HUES6 (cell line): ENCODE measurements at regions not wholly inside any gene's neighbourhood (a gene's known extent, or its start where the extent isn't known, plus 50 kb on each side); places are given as distances from the start of the nearest gene placed in this dataset.
"Not testable (repeated sequence)": the region's sequence is repeated elsewhere in the genome, so short reads cannot be mapped to it uniquely, and the experiment has no call there.

ENCODE experiments used
- H3K27ac ChIP-seq: 2 replicates; pipeline ENCODE4 v1.7.0; 2013; ENCODE audit warnings: low read depth, mild to moderate bottlenecking, low read length, inconsistent platforms
- H3K27me3 ChIP-seq: 2 replicates; pipeline ENCODE4 v1.6.1; 2013; ENCODE audit warnings: low read length; ENCODE audit not compliant: control insufficient read depth, insufficient read depth
- H3K36me3 ChIP-seq: 2 replicates; pipeline ENCODE4 v1.6.1; 2013; ENCODE audit warnings: low read length; ENCODE audit not compliant: control insufficient read depth, insufficient read depth
- H3K4me1 ChIP-seq: 2 replicates; pipeline ENCODE4 v1.6.1; 2013; ENCODE audit warnings: low read length; ENCODE audit not compliant: control insufficient read depth, insufficient read depth
- H3K4me3 ChIP-seq: 2 replicates; pipeline ENCODE4 v1.5.1; 2013; ENCODE audit warnings: low read depth, low read length
- H3K9ac ChIP-seq: one replicate; pipeline ENCODE4 v1.6.1; 2013; ENCODE audit warnings: mild to moderate bottlenecking, low read length
- H3K9me3 ChIP-seq: 2 replicates; pipeline ENCODE4 v1.6.1; 2013; ENCODE audit warnings: low read depth, low read length; ENCODE audit not compliant: control insufficient read depth, insufficient read depth

GRCh38 chr17:31677036-31677435 lies 182.0 kb downstream of the COPRS start:
- Histone ChIP-seq H3K4me3 (no peak overlapping the region), H3K36me3 (no peaks in the 10 kb centered on the region), H3K9ac (no peak overlapping the region), H3K4me1 (peaks cover 4% of the 10 kb centered on the region; the same call in 1 of the 2 replicates), H3K9me3 (peaks cover 4% of the 10 kb centered on the region; the same call in 1 of the 2 replicates), H3K27me3 (no peaks in the 10 kb centered on the region), H3K27ac (no peak overlapping the region)

- H3K9me3 ChIP-seq, result peaks cover 14% of the 10 kb centered on the region; the same call in 1 of the 2 replicates
- not testable (repeated sequence) for H3K36me3 ChIP-seq, H3K27ac ChIP-seq, H3K27me3 ChIP-seq, H3K4me3 ChIP-seq, H3K4me1 ChIP-seq, H3K9ac ChIP-seq
Measured at GRCh38 chr17:31675392-31675791, 183.7 kb downstream of the COPRS start.

DNA sequence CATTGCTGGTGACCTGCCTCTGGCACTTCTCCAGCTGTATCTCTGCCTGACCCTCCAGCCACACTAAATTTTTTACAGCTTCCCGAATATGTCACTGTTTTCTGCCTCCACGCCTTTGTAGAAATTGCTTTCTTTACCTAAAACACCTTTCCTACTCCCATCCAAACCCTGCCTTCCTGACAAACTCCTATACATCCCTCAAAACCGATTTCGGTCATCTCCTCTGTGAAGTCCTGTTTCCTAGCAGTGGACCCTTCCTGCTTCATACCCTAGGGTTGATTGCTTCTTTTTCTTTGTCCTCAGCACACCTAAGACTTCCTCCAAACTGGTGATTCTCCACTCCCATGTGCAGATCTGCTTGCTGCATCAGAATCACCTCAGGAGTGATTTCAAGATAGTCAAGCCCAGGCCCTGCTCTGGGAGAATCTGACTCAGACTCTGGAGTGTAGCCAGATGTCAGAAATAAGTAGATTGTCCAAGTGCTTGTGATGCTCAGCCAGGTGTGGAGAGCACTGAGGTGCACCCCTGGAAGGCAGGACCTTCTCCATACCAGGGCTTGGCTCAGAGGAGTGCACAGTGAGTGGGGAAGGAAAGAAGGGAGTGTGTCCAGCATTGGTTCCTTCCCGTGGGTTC lies 184.2 kb downstream of the COPRS start:
- H3K9me3 ChIP-seq, result peaks cover 18% of the 10 kb centered on the region
- no peak overlapping the region for H3K27ac ChIP-seq
- no peaks in the 10 kb centered on the region for H3K36me3 ChIP-seq

DNA sequence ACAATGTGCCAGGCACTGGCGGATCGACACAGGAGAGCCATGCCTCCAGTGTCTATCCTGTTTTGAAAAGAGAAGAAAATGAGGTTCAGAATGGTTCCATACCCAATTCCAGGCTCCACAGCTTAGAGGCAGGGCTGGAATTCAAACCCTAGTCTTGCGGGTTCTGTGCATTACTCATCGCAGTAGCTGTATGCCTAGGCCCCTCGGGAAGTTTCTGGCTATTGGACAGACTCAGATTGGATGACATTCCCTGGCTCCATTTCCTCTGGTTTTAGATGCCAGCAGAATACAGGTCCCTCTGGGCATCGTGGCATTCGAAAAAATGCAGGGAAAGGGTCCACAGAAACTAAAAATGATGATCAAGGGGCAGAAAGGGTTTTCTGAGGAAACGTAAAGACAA lies 184.7 kb downstream of the COPRS start:
- H3K9ac ChIP-seq, result no peak overlapping the region
- H3K27ac ChIP-seq, result no peak overlapping the region
- no peaks in the 10 kb centered on the region for H3K36me3 ChIP-seq

More for the DNA sequence above, 184.2 kb downstream of the COPRS start:
- Histone ChIP-seq H3K27me3 (no peaks in the 10 kb centered on the region), H3K9ac (no peak overlapping the region), H3K4me1 (peaks cover 4% of the 10 kb centered on the region; the same call in 1 of the 2 replicates), H3K4me3 (no peak overlapping the region)

DNA sequence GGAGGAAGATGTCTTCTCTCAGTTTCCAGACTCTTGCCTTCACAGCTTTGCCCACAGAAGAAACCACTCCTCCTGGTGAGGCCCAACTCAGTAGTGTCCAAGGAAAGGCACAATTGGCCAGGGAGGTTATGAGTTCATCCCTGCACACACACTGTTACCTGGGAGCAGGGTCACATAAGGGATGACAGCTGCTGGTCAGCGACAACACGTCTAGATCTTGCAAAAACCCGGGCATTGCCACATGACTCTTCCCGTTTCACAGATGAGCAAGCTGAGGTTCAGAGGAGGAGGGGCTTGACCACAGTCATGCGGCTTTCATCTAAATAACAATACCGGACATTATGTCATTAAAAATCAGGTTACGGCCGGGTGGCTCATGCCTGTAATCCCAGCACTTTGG lies 186.0 kb downstream of the COPRS start:
- Histone ChIP-seq H3K27me3 (no peaks in the 10 kb centered on the region), H3K27ac (no peak overlapping the region), H3K4me3 (no peak overlapping the region), H3K9ac (no peak overlapping the region), H3K9me3 (peaks cover 20% of the 10 kb centered on the region), H3K4me1 (no peaks in the 10 kb centered on the region), H3K36me3 (no peaks in the 10 kb centered on the region)

More for the DNA sequence above, 184.7 kb downstream of the COPRS start:
- Histone ChIP-seq H3K4me1 (peaks cover 4% of the 10 kb centered on the region; the same call in 1 of the 2 replicates), H3K4me3 (no peak overlapping the region), H3K9me3 (peaks cover 20% of the 10 kb centered on the region), H3K27me3 (no peaks in the 10 kb centered on the region)

DNA sequence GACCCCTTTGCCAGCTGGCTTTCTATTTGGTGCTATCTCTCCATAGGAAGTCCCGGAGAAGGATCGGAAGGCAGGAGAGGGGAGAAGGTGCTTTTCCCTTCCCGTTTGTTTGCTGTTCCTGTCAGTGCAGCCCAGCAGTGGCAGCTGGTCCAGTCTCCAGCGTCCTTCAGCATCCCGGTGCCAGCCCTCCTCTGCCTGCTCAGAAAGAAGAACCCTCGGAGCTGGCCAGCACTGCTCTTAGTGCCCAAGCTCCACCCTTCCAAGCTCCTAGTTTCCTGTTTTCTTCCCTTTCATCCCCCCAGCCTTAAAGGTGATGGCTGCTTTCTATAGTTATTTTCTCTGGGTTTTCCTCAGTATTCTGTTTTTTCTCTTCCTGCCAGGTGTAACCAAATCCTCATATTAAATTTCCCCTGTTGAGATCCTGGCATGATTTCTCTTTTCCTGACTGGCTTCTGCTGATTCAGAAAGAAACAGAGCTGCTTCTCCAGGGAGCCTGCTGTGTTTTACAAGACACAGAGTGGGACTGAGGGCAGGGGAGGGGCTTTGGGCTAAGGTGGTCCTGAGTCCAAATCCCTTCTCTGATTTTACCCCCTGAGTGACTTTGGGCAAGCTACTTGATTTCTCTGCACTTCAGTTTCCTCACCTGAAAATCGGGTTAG lies 186.8 kb downstream of the COPRS start:
- no peaks in the 10 kb centered on the region for H3K4me1 ChIP-seq
- no peak overlapping the region for H3K4me3 ChIP-seq
- no peaks in the 10 kb centered on the region for H3K36me3 ChIP-seq
- H3K27ac ChIP-seq, result no peak overlapping the region
- H3K9me3 ChIP-seq, result peaks cover 20% of the 10 kb centered on the region
- no peaks in the 10 kb centered on the region for H3K27me3 ChIP-seq
- no peak overlapping the region for H3K9ac ChIP-seq

GRCh38 chr17:31663576-31663975 lies 195.5 kb downstream of the COPRS start:
- H3K4me1 ChIP-seq, result no peaks in the 10 kb centered on the region
- H3K9ac ChIP-seq, result no peak overlapping the region

DNA sequence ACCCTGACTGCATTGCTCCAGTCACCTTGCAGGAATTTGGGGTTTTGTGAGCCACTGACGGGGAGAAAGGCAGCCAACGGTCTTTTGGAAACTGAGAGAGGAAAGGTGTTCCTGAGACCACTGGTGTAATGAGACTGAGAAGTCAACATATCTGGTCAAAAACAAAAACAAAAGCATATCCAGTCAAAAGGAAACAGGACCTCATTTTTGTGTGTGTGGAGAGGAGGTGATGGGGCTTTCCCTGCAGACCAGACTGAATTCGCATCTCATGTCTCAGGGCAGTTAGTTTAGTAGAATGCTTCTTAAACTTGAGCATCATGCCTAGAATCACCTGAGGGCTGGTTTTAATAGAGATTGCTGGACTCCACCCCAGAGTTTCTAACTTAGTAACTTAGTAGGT lies 198.4 kb downstream of the COPRS start:
- no peak overlapping the region for H3K9ac ChIP-seq
- H3K4me1 ChIP-seq, result no peaks in the 10 kb centered on the region
- no peaks in the 10 kb centered on the region for H3K27me3 ChIP-seq
- no peaks in the 10 kb centered on the region for H3K36me3 ChIP-seq
- no peak overlapping the region for H3K4me3 ChIP-seq
- peaks cover 22% of the 10 kb centered on the region for H3K9me3 ChIP-seq
- H3K27ac ChIP-seq, result no peak overlapping the region

More at GRCh38 chr17:31663576-31663975, 195.5 kb downstream of the COPRS start:
- Histone ChIP-seq H3K27ac (no peak overlapping the region), H3K4me3 (no peak overlapping the region), H3K9me3 (peaks cover 22% of the 10 kb centered on the region), H3K27me3 (no peaks in the 10 kb centered on the region), H3K36me3 (no peaks in the 10 kb centered on the region)

DNA sequence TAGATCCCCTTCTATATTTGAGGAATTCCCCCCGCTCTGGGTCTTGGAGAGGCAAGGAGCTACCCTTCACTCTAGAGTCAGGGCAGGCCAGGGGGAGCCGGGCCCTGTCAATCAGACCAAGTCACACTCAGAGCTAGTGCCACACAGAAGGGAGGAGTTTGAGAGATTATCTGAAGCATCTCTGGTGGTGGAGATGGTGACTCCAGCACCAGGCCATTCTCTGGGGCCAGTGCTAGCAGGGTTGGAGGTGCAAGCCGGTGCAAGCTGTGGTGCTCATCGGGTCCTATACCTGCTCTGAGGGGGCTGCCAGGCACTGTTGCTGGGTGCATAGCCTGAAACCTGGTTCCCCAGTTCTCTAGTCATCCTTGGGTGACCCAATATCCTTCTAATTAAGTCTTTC lies 201.2 kb downstream of the COPRS start:
- Histone ChIP-seq H3K4me3 (no peak overlapping the region), H3K36me3 (no peaks in the 10 kb centered on the region), H3K27ac (no peak overlapping the region), H3K27me3 (no peaks in the 10 kb centered on the region), H3K9me3 (peaks cover 10% of the 10 kb centered on the region), H3K9ac (no peak overlapping the region), H3K4me1 (no peaks in the 10 kb centered on the region)

DNA sequence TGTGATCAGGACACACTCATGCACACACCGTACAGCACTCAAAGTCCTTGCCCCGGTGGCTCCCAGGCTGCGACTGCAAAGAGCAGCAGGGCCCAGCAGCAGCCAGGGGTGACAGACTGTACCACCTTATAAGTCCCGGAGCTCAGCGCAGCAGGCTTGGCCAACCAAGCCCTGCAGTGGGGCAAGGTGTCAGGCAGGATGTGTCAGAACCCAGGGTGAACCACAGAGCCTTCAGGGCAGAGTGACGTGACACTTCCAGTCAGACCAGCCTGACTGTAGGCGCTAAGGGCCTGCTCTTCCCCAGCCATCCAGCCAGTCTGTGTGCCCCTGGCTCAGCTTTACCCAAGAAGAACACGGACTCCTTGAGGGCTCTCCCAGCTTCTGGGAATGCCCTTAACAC lies 204.1 kb downstream of the COPRS start:
- Histone ChIP-seq H3K27me3 (no peaks in the 10 kb centered on the region), H3K4me1 (no peaks in the 10 kb centered on the region), H3K9me3 (no peaks in the 10 kb centered on the region), H3K36me3 (no peaks in the 10 kb centered on the region), H3K4me3 (no peak overlapping the region), H3K9ac (no peak overlapping the region), H3K27ac (no peak overlapping the region)

DNA sequence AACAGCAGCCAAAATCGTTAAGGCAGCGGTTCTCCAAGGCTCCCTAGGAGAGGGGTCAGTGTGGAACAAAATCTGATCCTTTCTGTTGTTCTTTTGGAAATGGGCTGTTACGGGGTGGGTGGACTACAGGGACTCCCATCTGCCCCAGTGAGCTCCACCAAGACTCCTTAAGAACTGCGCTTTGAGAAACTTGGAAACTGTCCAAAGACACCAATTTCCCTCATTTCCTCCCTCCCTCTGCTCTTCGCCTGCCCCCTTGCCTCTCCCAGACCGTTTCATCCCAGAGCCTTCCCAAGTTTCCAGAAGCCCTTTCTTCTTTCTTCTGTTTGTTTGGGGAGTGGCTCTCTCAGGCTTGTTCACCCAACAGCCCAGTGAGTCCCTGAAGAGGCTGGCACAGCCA lies 205.4 kb downstream of the COPRS start:
- H3K27ac ChIP-seq, result no peak overlapping the region
- no peak overlapping the region for H3K4me3 ChIP-seq
- H3K4me1 ChIP-seq, result no peaks in the 10 kb centered on the region
- H3K36me3 ChIP-seq, result no peaks in the 10 kb centered on the region
- H3K9ac ChIP-seq, result no peak overlapping the region
- H3K9me3 ChIP-seq, result no peaks in the 10 kb centered on the region
- H3K27me3 ChIP-seq, result no peaks in the 10 kb centered on the region
